ENCODE measurements at regions not wholly inside any gene's neighbourhood (a gene's known extent, or its start where the extent isn't known, plus 50 kb on each side); places are given as distances from the start of the nearest gene placed in this dataset.

- TF ChIP-seq CTCF (IDR thresholded peaks at IDR 0.05) (no peak), POLR2A (IDR thresholded peaks at IDR 0.05) (no peak)
These were observed 93.7 kb upstream of the PTPN1 start for GRCh38 chr20:50416269-50417022.
